HUES48 (cell line): ENCODE measurements at regions not wholly inside any gene's neighbourhood (a gene's known extent, or its start where the extent isn't known, plus 50 kb on each side); places are given as distances from the start of the nearest gene placed in this dataset.

ENCODE experiments used
- H3K27ac ChIP-seq: one replicate; pipeline ENCODE4 v1.7.0; 2013; ENCODE audit warnings: low read depth, low read length, inconsistent platforms
- H3K27me3 ChIP-seq: 2 replicates; pipeline ENCODE4 v1.6.1; 2013; ENCODE audit warnings: mild to moderate bottlenecking, low read length; ENCODE audit not compliant: control insufficient read depth, insufficient read depth
- H3K36me3 ChIP-seq: 2 replicates; pipeline ENCODE4 v1.6.1; 2013; ENCODE audit warnings: low read length; ENCODE audit not compliant: control insufficient read depth, insufficient read depth
- H3K4me1 ChIP-seq: 2 replicates; pipeline ENCODE4 v1.6.1; 2013; ENCODE audit warnings: mild to moderate bottlenecking, low read length; ENCODE audit not compliant: control insufficient read depth, insufficient read depth
- H3K4me3 ChIP-seq: 2 replicates; pipeline ENCODE4 v1.5.1; 2013; ENCODE audit warnings: mild to moderate bottlenecking, low read depth, low read length
- H3K9ac ChIP-seq: 2 replicates; pipeline ENCODE4 v1.6.1; 2013; ENCODE audit warnings: mild to moderate bottlenecking, low read depth, low read length, moderate library complexity
- H3K9me3 ChIP-seq: 2 replicates; pipeline ENCODE4 v1.6.1; 2013; ENCODE audit warnings: low read length; ENCODE audit not compliant: control insufficient read depth, insufficient read depth

GRCh38 chr5:130724658-130725057, 440.4 kb downstream of the HINT1 start:
- H3K27ac ChIP-seq = no peak overlapping the region
- no peaks in the 10 kb centered on the region for H3K9me3 ChIP-seq
- no peaks in the 10 kb centered on the region for H3K36me3 ChIP-seq
- H3K4me1 ChIP-seq = no peaks in the 10 kb centered on the region
- H3K27me3 ChIP-seq = no peaks in the 10 kb centered on the region; the same call in 1 of the 2 replicates
- H3K4me3 ChIP-seq = no peak overlapping the region
- no peak overlapping the region for H3K9ac ChIP-seq

- Histone ChIP-seq H3K27ac (no peak overlapping the region), H3K27me3 (no peaks in the 10 kb centered on the region), H3K9me3 (no peaks in the 10 kb centered on the region), H3K9ac (no peak overlapping the region), H3K4me3 (no peak overlapping the region), H3K4me1 (no peaks in the 10 kb centered on the region), H3K36me3 (no peaks in the 10 kb centered on the region)
These were observed 444.7 kb downstream of the HINT1 start for GRCh38 chr5:130720355-130720754.

- no peaks in the 10 kb centered on the region for H3K9me3 ChIP-seq
- H3K4me3 ChIP-seq = no peak overlapping the region
- peaks cover 6% of the 10 kb centered on the region; the same call in 1 of the 2 replicates for H3K4me1 ChIP-seq
- no peaks in the 10 kb centered on the region for H3K27me3 ChIP-seq
- no peak overlapping the region for H3K9ac ChIP-seq
- no peaks in the 10 kb centered on the region for H3K36me3 ChIP-seq
- H3K27ac ChIP-seq = no peak overlapping the region
These were observed 449.5 kb downstream of the HINT1 start for GRCh38 chr5:130715541-130715940.

- H3K27ac ChIP-seq = no peak overlapping the region
- H3K4me3 ChIP-seq = no peak overlapping the region
- H3K27me3 ChIP-seq = no peaks in the 10 kb centered on the region
- H3K9me3 ChIP-seq = no peaks in the 10 kb centered on the region
- H3K9ac ChIP-seq = no peak overlapping the region
- H3K36me3 ChIP-seq = no peaks in the 10 kb centered on the region
- peaks cover 6% of the 10 kb centered on the region; the same call in 1 of the 2 replicates for H3K4me1 ChIP-seq
These were observed 450.9 kb downstream of the HINT1 start for GRCh38 chr5:130714200-130714599.

GRCh38 chr5:130712324-130712723, 452.7 kb downstream of the HINT1 start:
- Histone ChIP-seq H3K9me3 (no peaks in the 10 kb centered on the region), H3K9ac (no peak overlapping the region), H3K27me3 (no peaks in the 10 kb centered on the region), H3K27ac (no peak overlapping the region), H3K4me1 (peaks cover 13% of the 10 kb centered on the region), H3K36me3 (no peaks in the 10 kb centered on the region), H3K4me3 (no peak overlapping the region)

GRCh38 chr5:130710596-130710995, 454.5 kb downstream of the HINT1 start:
- Histone ChIP-seq H3K36me3 (no peaks in the 10 kb centered on the region), H3K9ac (no peak overlapping the region), H3K4me1 (peaks cover 24% of the 10 kb centered on the region), H3K27me3 (no peaks in the 10 kb centered on the region), H3K27ac (peak overlapping the region; percentile 68), H3K4me3 (no peak overlapping the region), H3K9me3 (no peaks in the 10 kb centered on the region)

- peaks cover 24% of the 10 kb centered on the region for H3K4me1 ChIP-seq
- H3K9ac ChIP-seq = no peak overlapping the region
- H3K27me3 ChIP-seq = no peaks in the 10 kb centered on the region
- no peak overlapping the region for H3K27ac ChIP-seq
- no peaks in the 10 kb centered on the region for H3K36me3 ChIP-seq
- H3K4me3 ChIP-seq = no peak overlapping the region
- no peaks in the 10 kb centered on the region for H3K9me3 ChIP-seq
These were observed 456.3 kb downstream of the HINT1 start for GRCh38 chr5:130708754-130709153.

- Histone ChIP-seq H3K27me3 (no peaks in the 10 kb centered on the region), H3K9ac (no peak overlapping the region), H3K4me3 (no peak overlapping the region), H3K9me3 (no peaks in the 10 kb centered on the region; the same call in 1 of the 2 replicates), H3K4me1 (peaks cover 18% of the 10 kb centered on the region), H3K36me3 (no peaks in the 10 kb centered on the region), H3K27ac (no peak overlapping the region)
These were observed 458.4 kb downstream of the HINT1 start for GRCh38 chr5:130706696-130707095.

GRCh38 chr5:130705368-130705767, 459.7 kb downstream of the HINT1 start:
- no peaks in the 10 kb centered on the region for H3K36me3 ChIP-seq
- no peaks in the 10 kb centered on the region; the same call in 1 of the 2 replicates for H3K9me3 ChIP-seq
- no peak overlapping the region for H3K27ac ChIP-seq
- no peak overlapping the region for H3K9ac ChIP-seq
- H3K4me1 ChIP-seq = peaks cover 18% of the 10 kb centered on the region
- no peaks in the 10 kb centered on the region for H3K27me3 ChIP-seq
- no peak overlapping the region for H3K4me3 ChIP-seq

- H3K9me3 ChIP-seq = no peaks in the 10 kb centered on the region
- no peaks in the 10 kb centered on the region for H3K4me1 ChIP-seq
- no peaks in the 10 kb centered on the region for H3K27me3 ChIP-seq
- H3K4me3 ChIP-seq = no peak overlapping the region
- H3K27ac ChIP-seq = no peak overlapping the region
- H3K9ac ChIP-seq = no peak overlapping the region
- no peaks in the 10 kb centered on the region for H3K36me3 ChIP-seq
These were observed 471.5 kb downstream of the HINT1 start for GRCh38 chr5:130693509-130693908.

- Histone ChIP-seq H3K27me3 (no peaks in the 10 kb centered on the region), H3K9me3 (no peaks in the 10 kb centered on the region), H3K4me1 (no peaks in the 10 kb centered on the region), H3K27ac (no peak overlapping the region), H3K9ac (no peak overlapping the region), H3K4me3 (no peak overlapping the region), H3K36me3 (no peaks in the 10 kb centered on the region)
These were observed 472.3 kb downstream of the HINT1 start for GRCh38 chr5:130692770-130693169.

GRCh38 chr5:130689831-130690230, 475.2 kb downstream of the HINT1 start:
- Histone ChIP-seq H3K27ac (no peak overlapping the region), H3K9me3 (no peaks in the 10 kb centered on the region), H3K27me3 (no peaks in the 10 kb centered on the region), H3K9ac (no peak overlapping the region), H3K4me1 (no peaks in the 10 kb centered on the region), H3K36me3 (no peaks in the 10 kb centered on the region), H3K4me3 (no peak overlapping the region)
